H9 (cell line): ENCODE measurements at regions not wholly inside any gene's neighbourhood (a gene's known extent, or its start where the extent isn't known, plus 50 kb on each side); places are given as distances from the start of the nearest gene placed in this dataset.

ENCODE experiments used
- DNase-seq: peaks from one replicate; pipeline ENCODE4 v3.0.0-alpha.2; 2017
- H2AFZ ChIP-seq: one replicate; pipeline ENCODE4 v1.6.1; 2013; ENCODE audit warnings: mild to moderate bottlenecking, low read length, control low read depth, moderate library complexity
- H2AK5ac ChIP-seq: 2 replicates; pipeline ENCODE4 v1.6.1; 2013; ENCODE audit warnings: low read length, control low read depth, mixed read lengths; ENCODE audit not compliant: insufficient read length
- H2BK120ac ChIP-seq: one replicate; pipeline ENCODE4 v1.6.1; 2013; ENCODE audit warnings: low read depth, mild to moderate bottlenecking, low read length, control low read depth, inconsistent platforms; ENCODE audit not compliant: poor library complexity, severe bottlenecking
- H2BK12ac ChIP-seq: 2 replicates; pipeline ENCODE4 v1.6.1; 2013; ENCODE audit warnings: low read length, control low read depth, mixed read lengths, low read depth; ENCODE audit not compliant: insufficient read length
- H2BK15ac ChIP-seq: 2 replicates; pipeline ENCODE4 v1.6.1; 2013; ENCODE audit warnings: low read depth, low read length, control low read depth
- H2BK20ac ChIP-seq: one replicate; pipeline ENCODE4 v1.6.1; 2013; ENCODE audit warnings: low read depth, mild to moderate bottlenecking, low read length, control low read depth, inconsistent platforms; ENCODE audit not compliant: poor library complexity, severe bottlenecking
- H2BK5ac ChIP-seq: 2 replicates; pipeline ENCODE4 v1.6.1; 2013; ENCODE audit warnings: low read length, control low read depth, mixed read lengths; ENCODE audit not compliant: insufficient read length
- H3K14ac ChIP-seq: 2 replicates; pipeline ENCODE4 v1.6.1; 2013; ENCODE audit warnings: low read length, control low read depth; ENCODE audit not compliant: insufficient read depth
- H3K18ac ChIP-seq: 2 replicates; pipeline ENCODE4 v1.6.1; 2013; ENCODE audit warnings: low read depth, mild to moderate bottlenecking, mixed read lengths, low read length, control low read depth; ENCODE audit not compliant: insufficient read length
- H3K23ac ChIP-seq: 2 replicates; pipeline ENCODE4 v1.6.1; 2013; ENCODE audit warnings: low read length, control low read depth, mixed read lengths, low read depth; ENCODE audit not compliant: insufficient read length
- H3K23me2 ChIP-seq: 2 replicates; pipeline ENCODE4 v1.6.1; 2013; ENCODE audit warnings: low read depth, mild to moderate bottlenecking, mixed read lengths, low read length, control low read depth; ENCODE audit not compliant: insufficient read length, poor library complexity, severe bottlenecking
- H3K27ac ChIP-seq: 2 replicates; pipeline ENCODE4 v1.5.1; 2013; ENCODE audit warnings: low read length, control low read depth, mixed read lengths, low read depth; ENCODE audit not compliant: insufficient read length
- H3K27me3 ChIP-seq: 2 replicates; pipeline ENCODE4 v1.6.1; 2013; ENCODE audit warnings: low read length, control low read depth, inconsistent platforms; ENCODE audit not compliant: insufficient read depth
- H3K4ac ChIP-seq: 2 replicates; pipeline ENCODE4 v1.6.1; 2013; ENCODE audit warnings: low read depth, mild to moderate bottlenecking, control low read depth, inconsistent platforms, low read length, moderate library complexity
- H3K4me1 ChIP-seq: 2 replicates; pipeline ENCODE4 v1.6.1; 2013; ENCODE audit warnings: low read length, control low read depth, inconsistent platforms; ENCODE audit not compliant: insufficient read depth
- H3K4me2 ChIP-seq: 2 replicates; pipeline ENCODE4 v1.6.1; 2013; ENCODE audit warnings: low read length, control low read depth, mixed read lengths; ENCODE audit not compliant: insufficient read length, insufficient read depth
- H3K56ac ChIP-seq: 2 replicates; pipeline ENCODE4 v1.6.1; 2013; ENCODE audit warnings: low read depth, mild to moderate bottlenecking, mixed read lengths, low read length, control low read depth; ENCODE audit not compliant: insufficient read length
- H3K79me1 ChIP-seq: 2 replicates; pipeline ENCODE4 v1.6.1; 2013; ENCODE audit warnings: low read depth, mild to moderate bottlenecking, moderate library complexity, low read length, control low read depth, inconsistent platforms; ENCODE audit not compliant: insufficient read depth, poor library complexity, severe bottlenecking
- H3K79me2 ChIP-seq: 2 replicates; pipeline ENCODE4 v1.6.1; 2013; ENCODE audit warnings: low read length, control low read depth, inconsistent platforms; ENCODE audit not compliant: insufficient read depth
- H3K9ac ChIP-seq: 2 replicates; pipeline ENCODE4 v1.6.1; 2013; ENCODE audit warnings: low read length, control low read depth, mixed read lengths; ENCODE audit not compliant: insufficient read length; ENCODE audit errors: extremely low read depth
- H3K9me3 ChIP-seq: one replicate; pipeline ENCODE4 v1.6.1; 2013; ENCODE audit warnings: low read depth, low read length, inconsistent platforms; ENCODE audit not compliant: control insufficient read depth
- H3T11ph ChIP-seq: one replicate; pipeline ENCODE4 v1.6.1; 2013; ENCODE audit warnings: mild to moderate bottlenecking, low read length, control low read depth, inconsistent platforms
- H4K20me1 ChIP-seq: one replicate; pipeline ENCODE4 v1.6.1; 2013; ENCODE audit not compliant: control insufficient read depth, insufficient read length, insufficient read depth
- H4K5ac ChIP-seq: 2 replicates; pipeline ENCODE4 v1.6.1; 2013; ENCODE audit warnings: low read depth, mild to moderate bottlenecking, mixed read lengths, low read length, control low read depth; ENCODE audit not compliant: insufficient read length
- H4K8ac ChIP-seq: replicated peaks from 2 replicates; pipeline ENCODE4 v1.6.1; 2013; ENCODE audit warnings: low read length, control low read depth, mixed read lengths, low read depth; ENCODE audit not compliant: insufficient read length
- H4K91ac ChIP-seq: 2 replicates; pipeline ENCODE4 v1.6.1; 2013; ENCODE audit warnings: low read depth, mild to moderate bottlenecking, moderate library complexity, mixed read lengths, low read length, control low read depth; ENCODE audit not compliant: insufficient read length
- H3K27ac Mint-ChIP-seq, 3 experiments: 2 replicates in 2 of 3; 3 replicates in 1 of 3; pipeline ENCODE4 v1.8.0; 2020 to 2021; ENCODE audit warnings: mixed read lengths in 3 of 3, mild to moderate bottlenecking in 1 of 3, moderate library complexity in 1 of 3
- H3K27me3 Mint-ChIP-seq: 2 replicates; pipeline ENCODE4 v1.8.0; 2021; ENCODE audit warnings: low read depth, mild to moderate bottlenecking, moderate library complexity, mixed read lengths
- H3K36me3 Mint-ChIP-seq, 3 experiments: 2 replicates in 2 of 3; 3 replicates in 1 of 3; pipeline ENCODE4 v1.8.0; 2020 to 2021; ENCODE audit warnings: low read depth in 3 of 3, mixed read lengths in 3 of 3; ENCODE audit not compliant: insufficient read depth in 1 of 3
- H3K4me1 Mint-ChIP-seq, 2 experiments: 2 replicates each; pipeline ENCODE4 v1.8.0; 2020; ENCODE audit warnings: mixed read lengths in 2 of 2
- H3K4me3 Mint-ChIP-seq, 2 experiments: 2 replicates in 1 of 2; 3 replicates in 1 of 2; pipeline ENCODE4 v1.8.0; 2020 to 2021; ENCODE audit warnings: mild to moderate bottlenecking in 2 of 2, mixed read lengths in 2 of 2, moderate library complexity in 1 of 2
- H3K9me3 Mint-ChIP-seq, 2 experiments: 2 replicates in 1 of 2; 3 replicates in 1 of 2; pipeline ENCODE4 v1.8.0; 2020; ENCODE audit warnings: mild to moderate bottlenecking in 2 of 2, mixed read lengths in 2 of 2, moderate library complexity in 1 of 2
- CTCF ChIP-seq: fragments of 200-600 bp; sonication (generic); conservative IDR thresholded peaks from 3 replicates; pipeline ENCODE4 v1.8.0; 2021; ENCODE audit warnings: antibody characterized with exemption, mild to moderate bottlenecking
- WGBS: extraction: QIAGEN DNeasy Blood & Tissue Kit; methylation state at CpG from one replicate; pipeline ENCODE4 v1.1.7; 2013; ENCODE audit warnings: missing lambda C conversion rate, low lambda C conversion rate, mixed read lengths; ENCODE audit not compliant: insufficient read length; ENCODE audit errors: extremely low coverage; 5-methylcytosine and 5-hydroxymethylcytosine counted together

GRCh38 chr9:91042541-91042940, 240.9 kb downstream of the SYK start:
- Histone ChIP-seq H2BK120ac (no peak overlapping the region), H3K23ac (no peak overlapping the region), H3K79me1 (no peaks in the 10 kb centered on the region), H2BK12ac (no peak overlapping the region), H4K20me1 (no peaks in the 10 kb centered on the region), H4K8ac (no peak overlapping the region), H3K14ac (no peak overlapping the region), H3K27ac (no peak overlapping the region), H3K9ac (no peak overlapping the region), H4K5ac (no peak overlapping the region), H3K56ac (no peak overlapping the region), H3K79me2 (no peaks in the 10 kb centered on the region), H2BK15ac (no peak overlapping the region), H3K27me3 (no peaks in the 10 kb centered on the region), H2BK5ac (no peak overlapping the region), H3T11ph (no peak overlapping the region), H2AK5ac (no peak overlapping the region), H3K23me2 (no peaks in the 10 kb centered on the region), H3K4me1 (no peaks in the 10 kb centered on the region; the same call in none of the 2 replicates), H3K4ac (no peak overlapping the region), H3K18ac (no peak overlapping the region), H3K4me2 (no peak overlapping the region), H2BK20ac (no peak overlapping the region), H2AFZ (no peak overlapping the region), H3K9me3 (no peaks in the 10 kb centered on the region), H4K91ac (no peak overlapping the region)
- no CpG with 5 or more reads among the region's 5 CpGs for WGBS
- Mint-ChIP-seq H3K27me3 (0 out of 2 replicates have a peak, but pooled peaks cover 2% of the 10 kb centered on the region), H3K9me3 (no peaks in the 10 kb centered on the region; a peak in 1 of 5 replicates), H3K4me1 (peaks cover 22 to 37% of the 10 kb centered on the region in 2 experiments), H3K27ac (no peak overlapping the region), H3K4me3 (no peak overlapping the region), H3K36me3 (no peaks in the 10 kb centered on the region; a peak in 1 of 7 replicates)
- TF ChIP-seq CTCF, result no peak
- no peak for DNase-seq
